Right atrium auricular region (tissue), 2 donors: ENCODE measurements at regions not wholly inside any gene's neighbourhood (a gene's known extent, or its start where the extent isn't known, plus 50 kb on each side); places are given as distances from the start of the nearest gene placed in this dataset.

Experiments
- DNase-seq: peaks from one replicate; pipeline ENCODE4 v3.0.0-alpha.2; 2019; ENCODE audit warnings: low spot score
- H3K27ac ChIP-seq, 2 donors: fragments of 200-600 bp; sonication (generic); 1 replicate in 1 of 2; 2 replicates in 1 of 2; pipeline ENCODE4 v1.5.1; 2016 to 2019
- H3K27me3 ChIP-seq, 2 donors: fragments of 200-600 bp; sonication (generic); one replicate each; pipeline versions ENCODE4 v1.5.1 to v1.6.0; 2017 to 2019
- H3K36me3 ChIP-seq: fragments of 200-600 bp; sonication (generic); one replicate; pipeline ENCODE4 v1.5.1; 2016
- H3K4me1 ChIP-seq, 2 donors: fragments of 200-600 bp; sonication (generic); one replicate each; pipeline versions ENCODE4 v1.5.1 to v1.6.0; 2017 to 2019
- H3K4me3 ChIP-seq, 2 donors: fragments of 200-600 bp; sonication (generic); 1 replicate in 1 of 2; 2 replicates in 1 of 2; pipeline ENCODE4 v1.5.1; 2017 to 2019; ENCODE audit warnings: mild to moderate bottlenecking in 1 of 2, moderate library complexity in 1 of 2
- H3K9me3 ChIP-seq, 2 donors: fragments of 200-600 bp; sonication (generic); one replicate each; pipeline ENCODE4 v1.5.1; 2019
- TF ChIP-seq, protein P1 (sequence below), 2 donors: fragments of 200-600 bp; sonication (generic); IDR thresholded peaks; one replicate each; pipeline ENCODE4 v1.5.1; 2019; ENCODE audit warnings: antibody characterized with exemption in 2 of 2

DNA sequence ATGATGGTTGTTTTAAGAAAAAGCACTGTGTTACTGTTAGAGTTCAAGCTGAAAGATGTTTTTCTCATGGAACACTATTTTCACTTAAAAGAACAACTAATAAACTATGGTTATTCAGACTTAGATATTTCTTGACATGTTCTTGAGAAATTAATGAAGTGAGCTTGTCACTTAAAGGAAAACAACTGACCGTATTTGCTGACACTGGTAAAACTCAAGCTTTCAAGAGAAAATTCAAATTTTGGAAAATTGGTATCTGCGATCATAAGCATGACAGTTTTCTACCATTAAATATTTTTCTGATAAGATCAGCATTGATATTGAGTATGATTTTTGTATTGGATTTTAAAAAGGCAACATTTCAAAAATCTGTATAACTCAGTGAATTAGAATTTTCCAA is 549.5 kb upstream of the ACTRT1 start:
- no peak for DNase-seq
- H3K36me3 ChIP-seq: no peaks in the 10 kb centered on the region
- H3K9me3 ChIP-seq: no peaks in the 10 kb centered on the region
- H3K27me3 ChIP-seq: no peaks in the 10 kb centered on the region
- no peaks in the 10 kb centered on the region for H3K4me1 ChIP-seq
- TF ChIP-seq, protein P1, sequence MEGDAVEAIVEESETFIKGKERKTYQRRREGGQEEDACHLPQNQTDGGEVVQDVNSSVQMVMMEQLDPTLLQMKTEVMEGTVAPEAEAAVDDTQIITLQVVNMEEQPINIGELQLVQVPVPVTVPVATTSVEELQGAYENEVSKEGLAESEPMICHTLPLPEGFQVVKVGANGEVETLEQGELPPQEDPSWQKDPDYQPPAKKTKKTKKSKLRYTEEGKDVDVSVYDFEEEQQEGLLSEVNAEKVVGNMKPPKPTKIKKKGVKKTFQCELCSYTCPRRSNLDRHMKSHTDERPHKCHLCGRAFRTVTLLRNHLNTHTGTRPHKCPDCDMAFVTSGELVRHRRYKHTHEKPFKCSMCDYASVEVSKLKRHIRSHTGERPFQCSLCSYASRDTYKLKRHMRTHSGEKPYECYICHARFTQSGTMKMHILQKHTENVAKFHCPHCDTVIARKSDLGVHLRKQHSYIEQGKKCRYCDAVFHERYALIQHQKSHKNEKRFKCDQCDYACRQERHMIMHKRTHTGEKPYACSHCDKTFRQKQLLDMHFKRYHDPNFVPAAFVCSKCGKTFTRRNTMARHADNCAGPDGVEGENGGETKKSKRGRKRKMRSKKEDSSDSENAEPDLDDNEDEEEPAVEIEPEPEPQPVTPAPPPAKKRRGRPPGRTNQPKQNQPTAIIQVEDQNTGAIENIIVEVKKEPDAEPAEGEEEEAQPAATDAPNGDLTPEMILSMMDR (IDR thresholded peaks at IDR 0.05): no peak
- H3K4me3 ChIP-seq: no peak overlapping the region
- H3K27ac ChIP-seq: no peak overlapping the region

DNA sequence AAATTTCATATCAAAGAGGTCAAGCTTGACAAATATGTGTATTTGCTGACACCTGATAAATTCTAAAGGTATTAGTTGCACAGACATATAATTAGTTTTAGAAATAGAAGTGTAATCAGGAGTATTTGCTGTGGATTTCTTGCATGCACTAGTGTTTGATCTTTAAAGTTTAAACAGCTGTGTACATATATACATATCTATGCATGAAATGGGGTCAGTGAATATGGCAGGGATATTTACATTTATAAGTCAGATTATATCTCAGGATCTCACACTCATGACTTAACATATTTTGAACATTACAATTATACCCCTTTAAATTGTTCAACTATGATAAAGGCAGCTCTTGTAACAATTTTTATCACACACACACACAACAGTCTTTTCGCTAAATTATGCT is 547.4 kb upstream of the ACTRT1 start:
- TF ChIP-seq, protein P1 (IDR thresholded peaks at IDR 0.05): no peak
- Histone ChIP-seq H3K27me3 (no peaks in the 10 kb centered on the region), H3K36me3 (no peaks in the 10 kb centered on the region), H3K4me3 (no peak overlapping the region), H3K27ac (no peak overlapping the region), H3K9me3 (peaks cover 0 to 8% of the 10 kb centered on the region in 2 donors), H3K4me1 (no peaks in the 10 kb centered on the region)
- no peak for DNase-seq

DNA sequence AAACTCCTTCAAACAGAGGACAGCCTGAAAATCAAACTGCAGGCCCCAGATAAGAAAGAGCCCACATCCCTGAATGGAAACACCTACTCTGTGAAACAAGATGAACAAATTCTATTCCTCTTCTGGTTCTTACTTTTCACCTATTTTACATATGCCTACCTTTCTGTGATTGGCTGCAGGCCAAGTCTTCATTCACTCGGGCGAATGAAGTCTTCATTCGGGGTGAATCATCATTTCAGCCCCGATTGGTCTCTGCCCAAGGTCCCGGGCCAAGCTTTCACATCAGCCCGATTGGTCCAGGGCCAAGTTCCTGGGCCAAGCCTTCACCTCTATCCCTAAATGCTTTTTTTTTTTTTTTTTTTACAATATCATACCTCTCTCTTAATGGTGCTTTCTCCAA is 529.8 kb upstream of the ACTRT1 start:
- no peak overlapping the region for H3K4me3 ChIP-seq
- H3K27ac ChIP-seq: no peak overlapping the region
- no peaks in the 10 kb centered on the region for H3K9me3 ChIP-seq
- no peaks in the 10 kb centered on the region for H3K27me3 ChIP-seq
- H3K4me1 ChIP-seq: no peaks in the 10 kb centered on the region
- no peaks in the 10 kb centered on the region for H3K36me3 ChIP-seq
- TF ChIP-seq, protein P1 (IDR thresholded peaks at IDR 0.05): no peak
- DNase-seq: no peak

DNA sequence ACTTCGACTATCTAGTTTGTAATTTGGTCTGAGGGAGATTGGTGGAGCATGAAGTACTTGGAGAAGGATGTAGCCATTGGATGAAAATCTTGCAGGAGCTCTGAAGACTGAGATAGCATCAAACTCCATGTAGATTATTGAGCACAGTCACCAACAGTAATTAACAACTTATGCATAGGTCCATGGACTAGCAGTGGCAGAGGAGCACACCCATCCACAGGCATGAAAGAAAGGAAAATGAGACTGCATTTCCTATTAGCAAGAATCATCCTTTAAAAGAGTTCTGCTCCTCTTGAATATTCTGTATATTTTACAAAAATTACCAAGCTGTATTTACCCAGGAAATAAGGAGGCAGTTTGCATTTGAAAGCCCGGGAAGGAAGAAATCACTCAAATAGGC is 529.4 kb upstream of the ACTRT1 start:
- Histone ChIP-seq H3K36me3 (no peaks in the 10 kb centered on the region), H3K9me3 (no peaks in the 10 kb centered on the region), H3K27ac (no peak overlapping the region), H3K4me3 (no peak overlapping the region), H3K27me3 (no peaks in the 10 kb centered on the region), H3K4me1 (no peaks in the 10 kb centered on the region)
- no peak for DNase-seq
- TF ChIP-seq, protein P1 (IDR thresholded peaks at IDR 0.05): no peak

DNA sequence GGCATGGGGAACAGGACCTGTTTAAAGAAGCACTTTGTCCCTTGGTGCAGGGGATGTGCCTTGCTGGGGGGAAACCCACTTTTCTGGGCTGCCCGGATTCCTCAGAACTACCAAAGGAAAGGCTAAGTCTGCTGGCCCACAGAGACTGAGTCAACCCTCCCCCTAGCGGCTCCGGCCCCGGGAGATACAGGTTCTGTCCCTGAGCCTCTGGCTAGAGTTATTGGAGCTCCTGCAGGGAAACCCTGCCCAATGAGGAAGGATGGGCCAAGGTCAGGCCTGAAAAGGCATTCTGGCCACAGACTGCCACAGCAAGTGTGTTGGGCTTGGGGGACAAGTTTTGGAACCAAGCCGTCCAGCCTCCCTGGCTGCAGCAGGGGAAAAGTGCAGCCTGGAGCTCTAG is 490.9 kb upstream of the ACTRT1 start:
- TF ChIP-seq, protein P1 (IDR thresholded peaks at IDR 0.05): no peak
- no peak overlapping the region for H3K4me3 ChIP-seq
- no peaks in the 10 kb centered on the region for H3K27me3 ChIP-seq
- no peaks in the 10 kb centered on the region for H3K4me1 ChIP-seq
- H3K27ac ChIP-seq: no peak overlapping the region
- H3K9me3 ChIP-seq: no peaks in the 10 kb centered on the region
- no peak for DNase-seq
- no peaks in the 10 kb centered on the region for H3K36me3 ChIP-seq

DNA sequence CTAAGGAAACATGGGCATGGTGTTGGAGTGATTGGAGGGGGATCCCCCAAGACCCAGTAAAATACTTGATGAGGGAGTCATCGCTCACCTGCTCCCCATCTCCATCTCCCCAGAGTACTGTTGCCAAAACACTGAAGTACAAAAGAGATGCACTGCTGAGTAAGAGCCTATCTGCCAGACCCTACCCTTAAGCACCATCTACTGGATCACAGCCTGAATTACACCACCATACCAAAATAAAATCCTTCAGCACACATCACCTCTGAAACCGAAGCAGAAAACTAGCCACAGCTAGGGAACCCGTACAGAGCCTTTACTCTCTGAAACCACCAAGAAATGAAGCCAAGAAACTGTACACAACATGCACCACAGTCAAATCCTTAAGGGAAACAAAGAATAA is 466.3 kb upstream of the ACTRT1 start:
- Histone ChIP-seq H3K4me1 (no peaks in the 10 kb centered on the region), H3K27ac (no peak overlapping the region), H3K4me3 (no peak overlapping the region), H3K9me3 (no peaks in the 10 kb centered on the region), H3K27me3 (no peaks in the 10 kb centered on the region), H3K36me3 (no peaks in the 10 kb centered on the region)
- DNase-seq: no peak
- TF ChIP-seq, protein P1 (IDR thresholded peaks at IDR 0.05): no peak
